ENCODE measurements at regions not wholly inside any gene's neighbourhood (a gene's known extent, or its start where the extent isn't known, plus 50 kb on each side); places are given as distances from the start of the nearest gene placed in this dataset.

- Histone ChIP-seq H3K27me3 (ENCODE audit: control insufficient read depth in 1 of 2, insufficient read depth in 2 of 2, low read length in 2 of 2) (peaks cover 0 to 4% of the 10 kb centered on the region in 2 experiments; a peak in 2 of 5 replicates), H3K9me3 (ENCODE audit: low read length) (no peaks in the 10 kb centered on the region), H2AFZ (ENCODE audit: low read length) (no peak overlapping the region), H3K9ac (ENCODE audit: insufficient read depth, low read depth, low read length) (no peak overlapping the region), H3K4me1 (ENCODE audit: insufficient read depth, low read length) (peaks cover 15% of the 10 kb centered on the region; the same call in 1 of the 2 replicates), H3K4me2 (ENCODE audit: low read depth, low read length) (no peak overlapping the region), H3K27ac (ENCODE audit: extremely low read length, insufficient read depth, low read length) (no peak overlapping the region), H3K79me2 (ENCODE audit: insufficient read depth, low read length) (no peaks in the 10 kb centered on the region), H3K4me3 (replicated peaks in 1 of 3; ENCODE audit: insufficient read depth in 1 of 3, low read depth in 2 of 3, low read length in 3 of 3) (no peak overlapping the region), H4K20me1 (ENCODE audit: insufficient read depth, low read length) (no peaks in the 10 kb centered on the region), H3K36me3 (replicated peaks in 1 of 2; ENCODE audit: control insufficient read depth in 1 of 2, insufficient read depth in 2 of 2, low read length in 2 of 2) (no peaks in the 10 kb centered on the region)
- DNase-seq (ENCODE audit: low spot score) (no peak), FAIRE-seq (no peak), ATAC-seq (no peak)
- intact Hi-C loops (cut with micrococcal nuclease; ENCODE audit: unreplicated experiment) (no loop called here), in situ Hi-C loops (cut with HindIII; ENCODE audit: extremely low pct_ligation_motif_present, low pct_unique_long_range_greater_than_20kb) (no loop called here)
- CTCF ChIA-PET (ENCODE audit: low intra/inter-chr PET ratio, low total read pairs): no interaction called here
- POLR2A ChIA-PET: no interaction called here
- WGBS (ENCODE audit: low lambda C conversion rate): 35% methylated on average over 4 of the region's 4 CpGs
- no TSS peak for BruUV-seq (replicated peaks)
- TF ChIP-seq ZNF670 (CRISPR knock-in tag; IDR thresholded peaks at IDR 0.05; ENCODE audit: borderline replicate concordance): no peak
- no peak for TF ChIP-seq KLF12 (CRISPR knock-in tag; IDR thresholded peaks at IDR 0.05; ENCODE audit: borderline replicate concordance)
- no peak for TF ChIP-seq FLYWCH1 (CRISPR knock-in tag; IDR thresholded peaks at IDR 0.05)
- TF ChIP-seq ZNF205 (CRISPR knock-in tag; IDR thresholded peaks at IDR 0.05): no peak
- TF ChIP-seq JUN (CRISPR knock-in tag; IDR thresholded peaks at IDR 0.05): no peak
- no peak for TF ChIP-seq AGO1 (IDR thresholded peaks at IDR 0.05; ENCODE audit: low read depth, low read length, poor library complexity, severe bottlenecking)
- TF ChIP-seq, protein P1, sequence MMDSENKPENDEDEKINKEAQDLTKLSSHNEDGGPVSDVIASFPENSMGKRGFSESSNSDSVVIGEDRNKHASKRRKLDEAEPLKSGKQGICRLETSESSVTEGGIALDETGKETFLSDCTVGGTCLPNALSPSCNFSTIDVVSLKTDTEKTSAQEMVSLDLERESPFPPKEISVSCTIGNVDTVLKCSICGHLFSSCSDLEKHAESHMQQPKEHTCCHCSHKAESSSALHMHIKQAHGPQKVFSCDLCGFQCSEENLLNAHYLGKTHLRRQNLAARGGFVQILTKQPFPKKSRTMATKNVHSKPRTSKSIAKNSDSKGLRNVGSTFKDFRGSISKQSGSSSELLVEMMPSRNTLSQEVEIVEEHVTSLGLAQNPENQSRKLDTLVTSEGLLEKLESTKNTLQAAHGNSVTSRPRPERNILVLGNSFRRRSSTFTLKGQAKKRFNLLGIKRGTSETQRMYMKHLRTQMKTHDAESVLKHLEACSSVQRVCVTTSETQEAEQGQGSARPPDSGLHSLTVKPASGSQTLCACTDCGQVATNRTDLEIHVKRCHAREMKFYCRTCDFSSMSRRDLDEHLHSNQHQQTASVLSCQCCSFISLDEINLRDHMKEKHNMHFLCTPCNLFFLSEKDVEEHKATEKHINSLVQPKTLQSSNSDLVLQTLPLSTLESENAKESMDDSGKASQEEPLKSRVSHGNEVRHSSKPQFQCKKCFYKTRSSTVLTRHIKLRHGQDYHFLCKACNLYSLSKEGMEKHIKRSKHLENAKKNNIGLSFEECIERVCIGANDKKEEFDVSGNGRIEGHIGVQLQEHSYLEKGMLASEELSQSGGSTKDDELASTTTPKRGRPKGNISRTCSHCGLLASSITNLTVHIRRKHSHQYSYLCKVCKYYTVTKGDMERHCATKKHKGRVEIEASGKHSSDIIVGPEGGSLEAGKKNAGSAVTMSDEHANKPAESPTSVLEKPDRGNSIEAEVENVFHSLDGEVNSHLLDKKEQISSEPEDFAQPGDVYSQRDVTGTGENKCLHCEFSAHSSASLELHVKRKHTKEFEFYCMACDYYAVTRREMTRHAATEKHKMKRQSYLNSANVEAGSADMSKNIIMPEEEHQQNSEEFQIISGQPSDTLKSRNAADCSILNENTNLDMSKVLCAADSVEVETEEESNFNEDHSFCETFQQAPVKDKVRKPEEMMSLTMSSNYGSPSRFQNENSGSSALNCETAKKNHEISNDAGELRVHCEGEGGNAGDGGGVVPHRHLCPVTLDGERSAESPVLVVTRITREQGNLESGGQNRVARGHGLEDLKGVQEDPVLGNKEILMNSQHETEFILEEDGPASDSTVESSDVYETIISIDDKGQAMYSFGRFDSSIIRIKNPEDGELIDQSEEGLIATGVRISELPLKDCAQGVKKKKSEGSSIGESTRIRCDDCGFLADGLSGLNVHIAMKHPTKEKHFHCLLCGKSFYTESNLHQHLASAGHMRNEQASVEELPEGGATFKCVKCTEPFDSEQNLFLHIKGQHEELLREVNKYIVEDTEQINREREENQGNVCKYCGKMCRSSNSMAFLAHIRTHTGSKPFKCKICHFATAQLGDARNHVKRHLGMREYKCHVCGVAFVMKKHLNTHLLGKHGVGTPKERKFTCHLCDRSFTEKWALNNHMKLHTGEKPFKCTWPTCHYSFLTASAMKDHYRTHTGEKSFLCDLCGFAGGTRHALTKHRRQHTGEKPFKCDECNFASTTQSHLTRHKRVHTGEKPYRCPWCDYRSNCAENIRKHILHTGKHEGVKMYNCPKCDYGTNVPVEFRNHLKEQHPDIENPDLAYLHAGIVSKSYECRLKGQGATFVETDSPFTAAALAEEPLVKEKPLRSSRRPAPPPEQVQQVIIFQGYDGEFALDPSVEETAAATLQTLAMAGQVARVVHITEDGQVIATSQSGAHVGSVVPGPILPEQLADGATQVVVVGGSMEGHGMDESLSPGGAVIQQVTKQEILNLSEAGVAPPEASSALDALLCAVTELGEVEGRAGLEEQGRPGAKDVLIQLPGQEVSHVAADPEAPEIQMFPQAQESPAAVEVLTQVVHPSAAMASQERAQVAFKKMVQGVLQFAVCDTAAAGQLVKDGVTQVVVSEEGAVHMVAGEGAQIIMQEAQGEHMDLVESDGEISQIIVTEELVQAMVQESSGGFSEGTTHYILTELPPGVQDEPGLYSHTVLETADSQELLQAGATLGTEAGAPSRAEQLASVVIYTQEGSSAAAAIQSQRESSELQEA (CRISPR knock-in tag; IDR thresholded peaks at IDR 0.05; ENCODE audit: not compliant biosample characterization): no peak
- no peak for TF ChIP-seq EED (CRISPR knock-in tag; IDR thresholded peaks at IDR 0.05)
- TF ChIP-seq SRSF4 (IDR thresholded peaks at IDR 0.05; ENCODE audit: low read depth, low read length, poor library complexity, severe bottlenecking): no peak
- TF ChIP-seq ZNF704 (CRISPR knock-in tag; IDR thresholded peaks at IDR 0.05; ENCODE audit: borderline replicate concordance): no peak
- TF ChIP-seq SMC3 (IDR thresholded peaks at IDR 0.05; ENCODE audit: low read length): no peak
- no peak for TF ChIP-seq ZNF138 (CRISPR knock-in tag; IDR thresholded peaks at IDR 0.05; ENCODE audit: low read depth)
These were observed 72.6 kb downstream of the LRRC30 start for GRCh38 chr18:7303316-7304060.
